Esophagus squamous epithelium (tissue), 4 donors: ENCODE measurements at regions not wholly inside any gene's neighbourhood (a gene's known extent, or its start where the extent isn't known, plus 50 kb on each side); places are given as distances from the start of the nearest gene placed in this dataset.

Source experiments
- CTCF ChIP-seq, 6 experiments: fragments of 450-650 bp in 4 of 6; fragments of 200-600 bp in 2 of 6; sonication (generic) in 2 of 6; IDR thresholded peaks; one replicate each; pipeline ENCODE4 v1.5.1; 2016 to 2019; ENCODE audit warnings: antibody characterized with exemption in 6 of 6, mild to moderate bottlenecking in 4 of 6, moderate library complexity in 4 of 6
- POLR2A ChIP-seq, 4 donors: fragments of 450-650 bp; IDR thresholded peaks; one replicate each; pipeline ENCODE4 v1.6.1; 2017; ENCODE audit warnings: antibody characterized with exemption in 4 of 4, mild to moderate bottlenecking in 4 of 4, moderate library complexity in 3 of 4

GRCh38 chr6:85322446-85323105 is 127.3 kb upstream of the NT5E start:
- TF ChIP-seq CTCF (IDR thresholded peaks at IDR 0.05) (no peak), POLR2A (IDR thresholded peaks at IDR 0.05) (no peak)
